VCaP (cell line): ENCODE measurements at regions not wholly inside any gene's neighbourhood (a gene's known extent, or its start where the extent isn't known, plus 50 kb on each side); places are given as distances from the start of the nearest gene placed in this dataset.

Source experiments
- H3K27ac ChIP-seq: fragments of 450-650 bp; 2 replicates; pipeline ENCODE4 v1.5.1; 2017
- TF ChIP-seq, protein P1 (sequence below): fragments of 450-650 bp; conservative IDR thresholded peaks from 2 replicates; pipeline ENCODE4 v1.5.1; 2017; ENCODE audit warnings: mild to moderate bottlenecking, moderate library complexity

DNA sequence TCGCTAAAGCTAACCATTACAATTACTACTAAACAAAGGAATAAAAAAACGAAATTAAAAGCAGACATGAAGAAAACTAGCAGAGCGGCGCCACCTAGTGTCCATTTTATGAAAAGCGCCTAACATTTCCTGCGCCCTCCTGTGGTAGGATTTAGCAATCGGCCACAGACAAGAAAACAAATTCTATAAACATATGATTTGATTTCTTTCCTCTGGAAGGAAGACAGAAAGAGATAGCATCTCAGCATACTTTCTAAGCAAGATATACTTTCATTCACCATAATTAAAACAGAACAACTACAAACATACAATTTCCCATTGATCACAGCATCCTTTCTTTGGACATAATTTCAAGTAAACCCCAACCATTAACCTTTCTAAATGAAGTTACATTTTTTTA, 337.7 kb upstream of the NPVF start:
- peak overlapping the region; percentile 98 for H3K27ac ChIP-seq
- TF ChIP-seq, protein P1, sequence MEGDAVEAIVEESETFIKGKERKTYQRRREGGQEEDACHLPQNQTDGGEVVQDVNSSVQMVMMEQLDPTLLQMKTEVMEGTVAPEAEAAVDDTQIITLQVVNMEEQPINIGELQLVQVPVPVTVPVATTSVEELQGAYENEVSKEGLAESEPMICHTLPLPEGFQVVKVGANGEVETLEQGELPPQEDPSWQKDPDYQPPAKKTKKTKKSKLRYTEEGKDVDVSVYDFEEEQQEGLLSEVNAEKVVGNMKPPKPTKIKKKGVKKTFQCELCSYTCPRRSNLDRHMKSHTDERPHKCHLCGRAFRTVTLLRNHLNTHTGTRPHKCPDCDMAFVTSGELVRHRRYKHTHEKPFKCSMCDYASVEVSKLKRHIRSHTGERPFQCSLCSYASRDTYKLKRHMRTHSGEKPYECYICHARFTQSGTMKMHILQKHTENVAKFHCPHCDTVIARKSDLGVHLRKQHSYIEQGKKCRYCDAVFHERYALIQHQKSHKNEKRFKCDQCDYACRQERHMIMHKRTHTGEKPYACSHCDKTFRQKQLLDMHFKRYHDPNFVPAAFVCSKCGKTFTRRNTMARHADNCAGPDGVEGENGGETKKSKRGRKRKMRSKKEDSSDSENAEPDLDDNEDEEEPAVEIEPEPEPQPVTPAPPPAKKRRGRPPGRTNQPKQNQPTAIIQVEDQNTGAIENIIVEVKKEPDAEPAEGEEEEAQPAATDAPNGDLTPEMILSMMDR, result peak; percentile 97

DNA sequence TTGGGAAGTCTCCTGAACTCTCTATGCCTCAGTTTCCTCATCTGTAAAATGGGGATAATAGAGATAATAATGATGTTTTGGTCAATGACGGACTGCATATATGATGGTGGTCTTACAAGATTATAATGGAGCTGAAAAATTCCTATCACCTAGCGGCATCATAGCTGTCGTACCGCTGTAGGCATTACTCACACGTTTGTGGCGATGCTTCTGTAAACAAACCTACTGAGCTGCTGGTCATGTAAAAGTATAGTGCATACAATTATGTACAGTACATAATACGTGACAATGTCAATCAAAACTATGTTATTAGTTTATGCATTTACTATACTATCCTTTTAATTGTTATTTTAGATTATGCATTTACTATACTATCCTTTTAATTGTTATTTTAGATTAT, 339.1 kb upstream of the NPVF start:
- H3K27ac ChIP-seq, result peak overlapping the region; percentile 98; the same call in 1 of the 2 replicates
- TF ChIP-seq, protein P1, result no peak

DNA sequence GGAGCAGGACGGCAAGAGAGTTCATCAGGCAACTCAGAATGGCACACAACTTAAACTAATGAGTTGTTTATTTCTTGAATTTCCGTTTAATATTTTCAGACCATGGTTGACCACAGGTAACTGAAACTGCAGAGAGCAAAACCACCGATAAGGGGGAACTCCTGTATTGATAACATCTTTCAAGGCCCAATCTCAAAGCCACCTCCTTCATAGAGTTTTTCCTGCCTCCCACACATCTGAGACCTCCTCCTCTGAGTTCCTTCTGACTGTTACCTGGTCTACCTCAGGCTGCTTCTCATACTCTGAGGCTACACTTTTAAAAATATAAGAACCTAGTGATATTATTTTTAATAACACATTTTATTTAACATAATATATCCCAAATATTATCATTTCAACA, 341.5 kb upstream of the NPVF start:
- no peak overlapping the region for H3K27ac ChIP-seq
- TF ChIP-seq, protein P1, result no peak

DNA sequence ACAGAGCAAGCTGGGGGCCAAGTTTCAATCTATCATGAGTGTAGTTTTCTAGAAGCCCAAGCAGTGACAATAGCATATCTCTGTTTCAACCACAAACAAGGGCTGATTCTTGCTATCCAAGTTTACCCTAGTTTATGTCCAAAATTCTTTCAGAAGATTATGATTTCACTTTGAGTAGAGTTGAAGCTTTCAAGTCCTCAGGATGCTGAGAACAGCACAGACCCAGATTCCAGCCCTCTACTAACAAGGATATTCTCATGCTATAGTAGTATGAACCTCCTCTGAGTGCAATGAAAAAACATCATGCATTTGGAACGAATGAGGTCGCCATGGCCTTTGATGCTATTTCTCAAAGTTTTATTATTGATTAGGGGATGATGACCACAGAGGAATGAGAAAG, 344.1 kb upstream of the NPVF start:
- no peak overlapping the region for H3K27ac ChIP-seq
- TF ChIP-seq, protein P1, result no peak

DNA sequence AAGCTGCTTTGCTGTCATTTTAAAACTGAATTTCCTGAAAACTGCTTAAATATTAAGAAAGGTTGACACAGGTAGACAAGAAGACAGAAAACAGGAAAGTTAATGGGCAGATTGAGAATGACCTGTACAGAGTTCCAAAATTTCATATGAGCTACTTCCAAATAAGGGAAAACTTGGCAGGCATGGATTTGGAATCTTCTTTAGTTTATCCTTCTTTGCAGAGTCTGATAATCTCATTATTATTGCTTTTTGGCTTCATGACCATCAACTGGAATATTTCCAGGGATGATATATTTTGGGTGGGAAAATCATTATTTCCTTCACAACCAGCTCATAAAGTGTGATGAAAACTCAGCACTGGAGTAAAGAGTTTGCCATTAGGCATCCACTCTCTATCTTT, 346.5 kb upstream of the NPVF start:
- TF ChIP-seq, protein P1, result no peak
- H3K27ac ChIP-seq, result no peak overlapping the region

DNA sequence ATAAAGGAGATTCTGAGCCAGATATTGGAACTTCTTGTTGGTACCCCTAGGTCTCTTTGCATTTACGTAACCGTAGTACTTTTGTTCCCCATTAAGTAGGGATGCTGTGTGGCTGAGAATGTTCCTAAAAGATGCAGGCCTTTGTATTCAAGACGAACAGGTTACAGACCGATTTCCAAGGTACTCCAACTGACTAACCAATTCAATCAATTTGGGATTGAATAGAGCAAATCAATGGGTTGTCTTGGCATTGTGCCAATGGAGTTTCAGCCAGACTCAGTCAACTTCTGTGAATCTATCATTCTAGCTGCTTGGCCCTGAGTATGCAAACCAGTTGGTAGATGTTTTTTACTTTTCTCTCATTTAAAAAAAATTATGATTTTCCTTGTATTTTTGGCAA, 347.3 kb upstream of the NPVF start:
- H3K27ac ChIP-seq, result no peak overlapping the region

DNA sequence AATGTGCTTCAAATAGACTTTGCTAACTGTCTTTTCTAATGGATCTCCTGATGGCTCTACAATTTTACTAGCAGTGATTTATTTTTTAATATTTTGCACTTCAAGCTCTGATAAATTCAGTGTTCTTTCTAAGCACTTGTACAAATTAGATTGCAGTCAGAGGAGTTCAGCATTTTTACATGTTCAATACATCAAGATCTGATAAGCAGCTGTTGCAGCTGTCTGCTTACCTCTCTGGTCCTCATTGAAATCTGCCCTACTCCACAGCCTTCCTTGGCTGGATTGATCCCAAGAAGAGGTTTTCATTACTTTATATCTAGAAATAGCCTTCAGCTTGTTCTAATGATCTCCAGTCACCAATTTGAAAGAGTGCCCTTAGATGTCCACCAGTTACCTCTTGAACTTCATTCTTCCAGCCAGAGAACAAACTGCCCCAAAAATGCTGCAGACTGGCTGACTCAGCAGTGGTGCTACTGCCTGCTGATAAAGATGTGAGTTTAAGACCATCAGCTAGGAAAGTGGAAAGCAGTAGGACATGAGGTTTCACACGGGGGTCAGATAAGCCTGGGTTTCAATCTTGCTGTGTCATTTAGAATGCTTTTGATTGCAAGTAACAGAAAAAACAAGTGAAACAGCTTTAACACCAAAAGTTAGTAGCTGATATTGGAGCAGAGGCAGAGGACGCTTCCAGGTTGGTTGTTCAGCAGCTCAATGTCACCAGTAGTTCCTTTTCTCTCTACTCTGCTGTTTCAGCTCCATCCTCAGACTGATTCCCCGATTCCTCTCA, 350.9 kb upstream of the NPVF start:
- TF ChIP-seq, protein P1, result no peak
- no peak overlapping the region for H3K27ac ChIP-seq

More for the DNA sequence above, 347.3 kb upstream of the NPVF start:
- TF ChIP-seq, protein P1, result no peak
